ENCODE measurements at regions not wholly inside any gene's neighbourhood (a gene's known extent, or its start where the extent isn't known, plus 50 kb on each side); places are given as distances from the start of the nearest gene placed in this dataset.

- TF ChIP-seq ARID4B (CRISPR knock-in tag; IDR thresholded peaks at IDR 0.05): no peak
- TF ChIP-seq C11orf30 (IDR thresholded peaks at IDR 0.05; ENCODE audit: low read depth): no peak
- no peak for TF ChIP-seq CHD2 (IDR thresholded peaks at IDR 0.05; ENCODE audit: low read depth, low read length)
- TF ChIP-seq ZNF655 (CRISPR knock-in tag; IDR thresholded peaks at IDR 0.05): no peak
- TF ChIP-seq HOXB6 (CRISPR knock-in tag; IDR thresholded peaks at IDR 0.05; ENCODE audit: borderline replicate concordance): no peak
- TF ChIP-seq ZNF830 (CRISPR knock-in tag; IDR thresholded peaks at IDR 0.05): no peak
Observed at GRCh38 chr13:42413484-42413815, 141.5 kb downstream of the AKAP11 start (continued).

- Histone ChIP-seq H3K36me3 (ENCODE audit: control insufficient read depth, insufficient read depth, low read length) (no peaks in the 10 kb centered on the region), H3K79me2 (ENCODE audit: control insufficient read depth, insufficient read depth, low read length) (no peaks in the 10 kb centered on the region), H3K27ac (ENCODE audit: extremely low read depth, low read depth, low read length) (no peak overlapping the region), H3K4me1 (replicated peaks in 1 of 2; ENCODE audit: control insufficient read depth in 2 of 2, insufficient read depth in 2 of 2, low read length in 2 of 2) (no peaks in the 10 kb centered on the region), H3K4me2 (ENCODE audit: insufficient read depth, low read length) (no peak overlapping the region), H3K27me3 (ENCODE audit: control insufficient read depth in 2 of 2, insufficient read depth in 2 of 2, low read length in 2 of 2) (no peaks in the 10 kb centered on the region), H2AFZ (ENCODE audit: low read depth, low read length) (no peak overlapping the region), H3K9me1 (ENCODE audit: control insufficient read depth, insufficient read depth, low read length) (no peaks in the 10 kb centered on the region), H4K20me1 (replicated peaks; ENCODE audit: control insufficient read depth, insufficient read depth, low read length) (no peaks in the 10 kb centered on the region), H3K4me3 (no peak overlapping the region), H3K9ac (ENCODE audit: insufficient read depth in 1 of 2, low read depth in 2 of 2, low read length in 2 of 2) (no peak overlapping the region), H3K9me3 (replicated peaks; ENCODE audit: control insufficient read depth, insufficient read depth, low read depth, low read length) (no peaks in the 10 kb centered on the region)
- ATAC-seq: no peak
- in situ Hi-C loops (cut with MboI): no loop called here
- 0% methylated on average over 3 of the region's 3 CpGs for WGBS (ENCODE audit: insufficient coverage, low coverage, missing lambda C conversion rate)
- intact Hi-C loops (cut with micrococcal nuclease): no loop called here
- no peak for DNase-seq (ENCODE audit: extremely low read depth in 1 of 4, low spot score in 3 of 4)
- TF ChIP-seq ZNF785 (CRISPR knock-in tag; IDR thresholded peaks at IDR 0.05): no peak
- TF ChIP-seq SMAD2 (IDR thresholded peaks at IDR 0.05; ENCODE audit: low read depth, low read length): no peak
- TF ChIP-seq ZNF764 (CRISPR knock-in tag; IDR thresholded peaks at IDR 0.05; ENCODE audit: low read depth): no peak
- no TSS peak for BruUV-seq (replicated peaks)
- no peak for FAIRE-seq
- CTCF ChIA-PET (ENCODE audit: low intra/inter-chr PET ratio): no interaction called here
- POLR2A ChIA-PET: interaction anchor here (0.6 kb wide), 1 partner anchor 156 kb away, joined by 3 read pairs; no protein-coding TSS in a partner anchor
Observed at GRCh38 chr13:42417626-42418025, 145.7 kb downstream of the AKAP11 start.

Data from K562 (cell line).